CD4-positive, alpha-beta T cell (primary cell): ENCODE measurements at regions not wholly inside any gene's neighbourhood (a gene's known extent, or its start where the extent isn't known, plus 50 kb on each side); places are given as distances from the start of the nearest gene placed in this dataset.

Experiments used
- ATAC-seq: fragments of 200-7000 bp; cut with Tn5 transposase; one replicate; pipeline ENCODE4 v1.10.0; 2022; ENCODE audit warnings: mild to moderate bottlenecking; ENCODE audit not compliant: poor library complexity
- CTCF ChIA-PET: fragments of 350-600 bp; sonication (Branson Sonifier 250); formaldehyde crosslinking; loops from one replicate; lab custom pipeline; 2021; ENCODE audit warnings: antibody characterized with exemption, inconsistent platforms; lab: Charles Lee
- POLR2A ChIA-PET: fragments of 350-600 bp; sonication (Branson Sonifier 250); formaldehyde crosslinking; loops from one replicate; lab custom pipeline; 2021; ENCODE audit warnings: antibody characterized with exemption, inconsistent platforms; lab: Charles Lee
- DNase-seq, 14 experiments: peaks; one replicate each; pipeline ENCODE4 v3.0.0-alpha.2; 2013 to 2020; ENCODE audit warnings: mixed read lengths in 2 of 14
- H3K27ac ChIP-seq, 2 donors: one replicate each; pipeline versions ENCODE4 v1.5.1 to v1.7.0; 2013; ENCODE audit warnings: low read length in 2 of 2, low read depth in 1 of 2, mild to moderate bottlenecking in 1 of 2
- H3K27me3 ChIP-seq, 2 experiments: 1 replicate in 1 of 2; 2 replicates in 1 of 2; pipeline versions ENCODE4 v1.6.1 to v1.7.0; 2013; ENCODE audit warnings: low read length in 2 of 2, control low read depth in 1 of 2, mild to moderate bottlenecking in 1 of 2, moderate library complexity in 1 of 2; ENCODE audit not compliant: insufficient read depth in 2 of 2, control insufficient read depth in 1 of 2
- H3K36me3 ChIP-seq: one replicate; pipeline ENCODE4 v1.6.1; 2013; ENCODE audit warnings: low read length, control low read depth; ENCODE audit not compliant: insufficient read depth
- H3K4me1 ChIP-seq: one replicate; pipeline ENCODE4 v1.6.1; 2013; ENCODE audit warnings: low read length, control low read depth; ENCODE audit not compliant: insufficient read depth
- H3K4me3 ChIP-seq: one replicate; pipeline ENCODE4 v1.5.1; 2013; ENCODE audit warnings: mild to moderate bottlenecking, low read length, moderate library complexity
- H3K9me3 ChIP-seq, 2 experiments: 1 replicate in 1 of 2; 2 replicates in 1 of 2; pipeline versions ENCODE4 v1.6.1 to v1.7.0; 2013; ENCODE audit warnings: low read length in 2 of 2, mild to moderate bottlenecking in 2 of 2, control low read depth in 1 of 2, moderate library complexity in 1 of 2; ENCODE audit not compliant: control insufficient read depth in 1 of 2, insufficient read depth in 1 of 2
- H3K27ac Mint-ChIP-seq: one replicate; pipeline ENCODE4 v1.8.0; 2020; ENCODE audit warnings: mixed read lengths
- H3K27me3 Mint-ChIP-seq: one replicate; pipeline ENCODE4 v1.8.0; 2021; ENCODE audit warnings: mixed read lengths
- H3K36me3 Mint-ChIP-seq: one replicate; pipeline ENCODE4 v1.8.0; 2021; ENCODE audit warnings: low read depth, mixed read lengths
- H3K4me1 Mint-ChIP-seq: one replicate; pipeline ENCODE4 v1.8.0; 2021; ENCODE audit warnings: low read depth, mixed read lengths
- H3K4me3 Mint-ChIP-seq: one replicate; pipeline ENCODE4 v1.8.0; 2020; ENCODE audit warnings: mild to moderate bottlenecking, mixed read lengths
- H3K9me3 Mint-ChIP-seq: one replicate; pipeline ENCODE4 v1.8.0; 2020; ENCODE audit warnings: mixed read lengths
- intact Hi-C, 2 experiments: fragments of 100-400 bp; cut with DNase I in 1 of 2; cut with micrococcal nuclease in 1 of 2; formaldehyde crosslinking; loops; one replicate each; pipeline versions ENCODE4 v1.15.1 to v1.9.0; 2023 to 2025; cut with DNase I, micrococcal nuclease
- TF ChIP-seq, protein P1 (sequence below): fragments of 200-600 bp; IDR thresholded peaks from one replicate; pipeline ENCODE4 v1.8.0; 2022; ENCODE audit warnings: antibody characterized with exemption, mild to moderate bottlenecking

DNA sequence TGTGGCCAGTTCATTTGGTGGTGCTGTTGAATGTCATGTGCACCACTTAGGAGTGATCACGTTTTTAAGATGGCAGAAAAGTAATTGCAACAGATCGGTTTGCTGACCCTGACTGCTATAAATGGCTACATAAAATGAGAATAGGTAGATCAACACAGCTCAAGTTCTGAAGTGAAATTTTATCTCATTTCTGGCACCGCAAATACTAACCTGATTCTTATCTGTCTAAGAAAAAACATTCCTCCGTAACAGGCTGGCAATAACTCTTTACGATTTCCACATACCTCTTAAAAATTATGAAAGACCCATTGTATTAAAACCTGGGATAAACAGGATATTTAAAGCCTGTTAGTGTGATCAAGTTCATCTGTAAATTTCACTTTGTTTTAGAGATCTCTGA lies 387.5 kb downstream of the PDGFC start:
- Mint-ChIP-seq H3K36me3 (no peaks in the 10 kb centered on the region), H3K27me3 (no peaks in the 10 kb centered on the region), H3K4me3 (no peak overlapping the region), H3K27ac (no peak overlapping the region), H3K4me1 (no peaks in the 10 kb centered on the region), H3K9me3 (peaks cover 5% of the 10 kb centered on the region)
- CTCF ChIA-PET = no interaction called here
- Histone ChIP-seq H3K9me3 (no peaks in the 10 kb centered on the region), H3K27me3 (no peaks in the 10 kb centered on the region), H3K4me3 (no peak overlapping the region), H3K27ac (no peak overlapping the region), H3K36me3 (no peaks in the 10 kb centered on the region), H3K4me1 (no peaks in the 10 kb centered on the region)
- no peak for ATAC-seq
- TF ChIP-seq, protein P1, sequence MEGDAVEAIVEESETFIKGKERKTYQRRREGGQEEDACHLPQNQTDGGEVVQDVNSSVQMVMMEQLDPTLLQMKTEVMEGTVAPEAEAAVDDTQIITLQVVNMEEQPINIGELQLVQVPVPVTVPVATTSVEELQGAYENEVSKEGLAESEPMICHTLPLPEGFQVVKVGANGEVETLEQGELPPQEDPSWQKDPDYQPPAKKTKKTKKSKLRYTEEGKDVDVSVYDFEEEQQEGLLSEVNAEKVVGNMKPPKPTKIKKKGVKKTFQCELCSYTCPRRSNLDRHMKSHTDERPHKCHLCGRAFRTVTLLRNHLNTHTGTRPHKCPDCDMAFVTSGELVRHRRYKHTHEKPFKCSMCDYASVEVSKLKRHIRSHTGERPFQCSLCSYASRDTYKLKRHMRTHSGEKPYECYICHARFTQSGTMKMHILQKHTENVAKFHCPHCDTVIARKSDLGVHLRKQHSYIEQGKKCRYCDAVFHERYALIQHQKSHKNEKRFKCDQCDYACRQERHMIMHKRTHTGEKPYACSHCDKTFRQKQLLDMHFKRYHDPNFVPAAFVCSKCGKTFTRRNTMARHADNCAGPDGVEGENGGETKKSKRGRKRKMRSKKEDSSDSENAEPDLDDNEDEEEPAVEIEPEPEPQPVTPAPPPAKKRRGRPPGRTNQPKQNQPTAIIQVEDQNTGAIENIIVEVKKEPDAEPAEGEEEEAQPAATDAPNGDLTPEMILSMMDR = no peak
- no peak for DNase-seq
- intact Hi-C loops = no loop called here
- POLR2A ChIA-PET = no interaction called here

DNA sequence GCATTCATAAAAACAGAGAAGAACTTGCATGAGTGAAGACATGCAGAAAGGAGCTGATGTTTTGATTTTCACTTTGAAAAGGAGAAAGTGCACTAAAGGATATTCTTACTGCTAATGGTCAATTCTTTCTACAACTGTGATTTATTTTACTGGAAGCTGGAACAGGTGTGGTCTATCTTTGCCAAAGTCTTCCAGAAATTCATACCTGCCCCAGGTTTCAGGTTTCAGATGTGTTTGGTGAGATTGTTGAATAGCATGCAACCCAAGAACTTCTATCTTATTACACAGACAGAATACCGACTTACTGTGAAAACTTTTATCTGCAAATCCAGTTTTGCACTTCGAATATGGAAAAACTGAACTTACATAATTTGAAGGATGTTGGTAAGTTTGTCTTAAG lies 388.3 kb downstream of the PDGFC start:
- no peaks in the 10 kb centered on the region for H3K36me3 Mint-ChIP-seq
- TF ChIP-seq, protein P1 = no peak
- ATAC-seq (no peak), DNase-seq (no peak)
- H3K9me3 Mint-ChIP-seq = peaks cover 5% of the 10 kb centered on the region
- Histone ChIP-seq H3K4me1 (no peaks in the 10 kb centered on the region), H3K36me3 (no peaks in the 10 kb centered on the region), H3K27me3 (no peaks in the 10 kb centered on the region), H3K9me3 (peaks cover 0 to under 1% of the 10 kb centered on the region in 2 experiments), H3K27ac (no peak overlapping the region), H3K4me3 (no peak overlapping the region)
- POLR2A ChIA-PET = no interaction called here
- CTCF ChIA-PET = no interaction called here
- no peaks in the 10 kb centered on the region for H3K4me1 Mint-ChIP-seq
- H3K4me3 Mint-ChIP-seq = no peak overlapping the region
- intact Hi-C loops = no loop called here
- H3K27me3 Mint-ChIP-seq = no peaks in the 10 kb centered on the region
- no peak overlapping the region for H3K27ac Mint-ChIP-seq

- Mint-ChIP-seq H3K9me3 (peaks cover 5% of the 10 kb centered on the region), H3K27me3 (no peaks in the 10 kb centered on the region), H3K4me1 (no peaks in the 10 kb centered on the region), H3K27ac (no peak overlapping the region), H3K36me3 (no peaks in the 10 kb centered on the region), H3K4me3 (no peak overlapping the region)
- no peak for DNase-seq
- no peaks in the 10 kb centered on the region for H3K27me3 ChIP-seq
- ATAC-seq = no peak
- CTCF ChIA-PET = no interaction called here
- H3K27ac ChIP-seq = no peak overlapping the region
- H3K36me3 ChIP-seq = no peaks in the 10 kb centered on the region
- TF ChIP-seq, protein P1 = no peak
- intact Hi-C loops = no loop called here
- POLR2A ChIA-PET = no interaction called here
- H3K4me3 ChIP-seq = no peak overlapping the region
- H3K9me3 ChIP-seq = peaks cover 0 to 3% of the 10 kb centered on the region in 2 experiments
- H3K4me1 ChIP-seq = no peaks in the 10 kb centered on the region
Observed at GRCh38 chr4:156581282-156582063, 390.1 kb downstream of the PDGFC start.
